ENCODE measurements at regions not wholly inside any gene's neighbourhood (a gene's known extent, or its start where the extent isn't known, plus 50 kb on each side); places are given as distances from the start of the nearest gene placed in this dataset.

DNA sequence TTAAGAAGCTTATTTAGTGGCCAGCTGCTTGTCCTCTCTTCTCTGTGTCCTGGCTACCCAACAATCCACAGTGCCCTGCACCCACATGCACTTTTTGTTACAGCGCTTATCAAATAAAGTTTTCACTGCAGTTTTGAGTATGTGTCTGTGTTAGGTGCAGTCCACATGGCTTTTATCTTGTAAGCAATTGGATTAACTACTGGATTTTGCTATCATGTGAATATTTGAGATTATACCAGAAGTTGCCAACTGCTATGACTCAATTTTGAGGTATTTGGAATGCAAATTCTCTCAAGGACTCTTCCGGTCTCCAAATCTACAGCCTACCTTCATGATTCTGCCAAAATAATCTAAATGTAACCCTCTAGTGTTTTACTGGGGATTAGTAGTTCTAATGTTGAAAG is 690.2 kb downstream of the NR2F1-AS1 start:
- H3K9me3 Mint-ChIP-seq = peaks cover 4% of the 10 kb centered on the region

DNA sequence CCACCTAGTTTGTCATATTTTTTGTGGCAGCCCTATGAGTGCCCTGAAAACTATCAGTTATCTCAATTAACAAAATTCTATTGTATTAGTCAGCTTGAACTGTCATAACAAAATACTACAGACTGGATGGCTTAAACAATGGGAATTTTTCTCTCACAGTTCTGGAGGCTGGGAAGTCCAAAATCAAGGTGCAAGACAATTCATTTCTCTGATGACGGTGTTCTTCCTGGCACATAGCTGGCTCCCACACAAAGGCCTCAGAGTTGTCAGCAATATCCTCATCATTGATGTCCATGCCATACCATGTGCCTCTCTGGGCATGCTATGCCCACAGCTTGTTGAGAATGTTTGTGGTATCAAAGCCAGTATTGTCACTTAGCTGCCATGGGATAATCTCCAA is 691.9 kb downstream of the NR2F1-AS1 start:
- ATAC-seq (no peak), DNase-seq (no peak)
- intact Hi-C loops (cut with micrococcal nuclease) = no loop called here
- H3K9me3 Mint-ChIP-seq = peaks cover 4% of the 10 kb centered on the region
- no peaks in the 10 kb centered on the region for H3K4me1 Mint-ChIP-seq (ENCODE audit: low read depth)
- H3K27ac Mint-ChIP-seq = no peak overlapping the region
- H3K36me3 Mint-ChIP-seq (ENCODE audit: low read depth) = no peaks in the 10 kb centered on the region
- peaks cover 3% of the 10 kb centered on the region for H3K27me3 Mint-ChIP-seq
- no peak overlapping the region for H3K4me3 Mint-ChIP-seq
- TF ChIP-seq, protein P1, sequence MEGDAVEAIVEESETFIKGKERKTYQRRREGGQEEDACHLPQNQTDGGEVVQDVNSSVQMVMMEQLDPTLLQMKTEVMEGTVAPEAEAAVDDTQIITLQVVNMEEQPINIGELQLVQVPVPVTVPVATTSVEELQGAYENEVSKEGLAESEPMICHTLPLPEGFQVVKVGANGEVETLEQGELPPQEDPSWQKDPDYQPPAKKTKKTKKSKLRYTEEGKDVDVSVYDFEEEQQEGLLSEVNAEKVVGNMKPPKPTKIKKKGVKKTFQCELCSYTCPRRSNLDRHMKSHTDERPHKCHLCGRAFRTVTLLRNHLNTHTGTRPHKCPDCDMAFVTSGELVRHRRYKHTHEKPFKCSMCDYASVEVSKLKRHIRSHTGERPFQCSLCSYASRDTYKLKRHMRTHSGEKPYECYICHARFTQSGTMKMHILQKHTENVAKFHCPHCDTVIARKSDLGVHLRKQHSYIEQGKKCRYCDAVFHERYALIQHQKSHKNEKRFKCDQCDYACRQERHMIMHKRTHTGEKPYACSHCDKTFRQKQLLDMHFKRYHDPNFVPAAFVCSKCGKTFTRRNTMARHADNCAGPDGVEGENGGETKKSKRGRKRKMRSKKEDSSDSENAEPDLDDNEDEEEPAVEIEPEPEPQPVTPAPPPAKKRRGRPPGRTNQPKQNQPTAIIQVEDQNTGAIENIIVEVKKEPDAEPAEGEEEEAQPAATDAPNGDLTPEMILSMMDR (IDR thresholded peaks at IDR 0.05) = no peak
- POLR2A ChIA-PET = no interaction called here
- CTCF ChIA-PET = interaction anchor here (1.0 kb wide), 1 partner anchor 20 kb away, joined by 3 read pairs; no protein-coding TSS in a partner anchor

More for the DNA sequence above, 690.2 kb downstream of the NR2F1-AS1 start:
- Mint-ChIP-seq H3K27ac (no peak overlapping the region), H3K4me3 (no peak overlapping the region), H3K36me3 (ENCODE audit: low read depth) (no peaks in the 10 kb centered on the region), H3K27me3 (peaks cover 3% of the 10 kb centered on the region), H3K4me1 (ENCODE audit: low read depth) (no peaks in the 10 kb centered on the region)
- CTCF ChIA-PET = no interaction called here
- DNase-seq (no peak), ATAC-seq (no peak)
- POLR2A ChIA-PET = no interaction called here
- intact Hi-C loops (cut with micrococcal nuclease) = no loop called here
- TF ChIP-seq, protein P1 (IDR thresholded peaks at IDR 0.05) = no peak

DNA sequence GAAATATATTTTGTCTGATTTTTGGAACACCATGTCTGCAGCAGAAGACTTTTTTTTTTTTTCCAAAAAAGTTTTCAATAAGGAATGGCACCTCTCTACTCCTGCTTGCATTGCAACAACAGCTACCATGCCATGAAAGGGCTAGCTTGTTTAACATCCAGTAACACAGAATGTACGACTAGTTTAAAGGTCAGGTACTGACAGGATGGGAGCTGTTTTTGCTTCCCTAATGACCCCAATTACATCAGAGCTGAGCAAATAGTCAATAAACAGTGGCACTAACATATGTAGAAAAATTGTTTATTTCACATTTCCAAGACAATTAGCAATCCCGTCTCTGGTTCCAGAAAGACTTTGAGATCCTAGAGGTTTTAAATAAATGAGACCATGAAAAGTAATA is 693.8 kb downstream of the NR2F1-AS1 start:
- Mint-ChIP-seq H3K27me3 (peaks cover 3% of the 10 kb centered on the region), H3K36me3 (ENCODE audit: low read depth) (no peaks in the 10 kb centered on the region), H3K4me3 (no peak overlapping the region), H3K9me3 (peaks cover 4% of the 10 kb centered on the region), H3K4me1 (ENCODE audit: low read depth) (no peaks in the 10 kb centered on the region), H3K27ac (no peak overlapping the region)
- DNase-seq (no peak), ATAC-seq (no peak)
- intact Hi-C loops (cut with micrococcal nuclease) = no loop called here
- POLR2A ChIA-PET = no interaction called here
- TF ChIP-seq, protein P1 (IDR thresholded peaks at IDR 0.05) = no peak
- CTCF ChIA-PET = no interaction called here

DNA sequence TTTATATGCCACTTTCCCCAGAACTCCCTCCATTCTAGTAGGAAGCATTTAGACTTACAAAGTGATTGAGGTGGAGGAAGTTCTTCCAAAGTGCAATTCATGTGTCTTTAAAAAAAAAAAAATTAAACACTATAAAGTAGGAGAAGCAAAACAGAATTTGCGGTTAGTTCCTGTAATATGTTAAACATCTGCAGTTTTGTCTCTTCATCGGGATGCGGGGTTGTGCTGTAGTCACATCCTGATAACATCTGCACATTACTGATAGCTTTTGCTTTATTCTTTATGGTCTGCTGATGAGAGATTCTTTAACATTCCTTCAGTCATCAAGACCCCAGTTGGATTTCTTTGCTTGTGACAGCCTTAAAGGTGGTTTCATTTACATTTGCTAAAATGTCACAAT is 694.3 kb downstream of the NR2F1-AS1 start:
- intact Hi-C loops (cut with micrococcal nuclease) = no loop called here

DNA sequence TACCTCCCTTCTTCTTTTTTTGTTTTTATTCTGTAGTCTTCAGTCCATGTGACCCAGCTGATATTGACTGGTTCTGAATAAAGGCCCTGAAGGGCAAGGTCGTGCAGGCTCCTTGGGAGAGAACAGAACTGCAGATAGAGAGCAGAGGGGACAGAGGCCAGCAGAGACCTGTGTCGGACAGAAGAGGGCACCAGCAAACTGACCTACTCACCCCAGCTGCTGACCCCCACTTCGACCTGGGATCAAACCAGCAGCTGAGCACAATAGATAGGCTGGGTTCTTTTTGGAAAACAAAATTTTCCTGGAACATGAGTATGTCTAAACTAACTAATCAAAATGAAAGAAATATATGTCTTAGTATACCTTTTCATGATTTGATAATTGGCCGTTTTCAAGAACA is 695.1 kb downstream of the NR2F1-AS1 start:
- no peaks in the 10 kb centered on the region for H3K36me3 Mint-ChIP-seq (ENCODE audit: low read depth)
- DNase-seq = no peak
- peaks cover 3% of the 10 kb centered on the region for H3K27me3 Mint-ChIP-seq
- intact Hi-C loops (cut with micrococcal nuclease) = no loop called here
- H3K4me3 Mint-ChIP-seq = no peak overlapping the region
- TF ChIP-seq, protein P1 (IDR thresholded peaks at IDR 0.05) = no peak
- H3K9me3 Mint-ChIP-seq = peaks cover 2% of the 10 kb centered on the region
- ATAC-seq = no peak
- H3K27ac Mint-ChIP-seq = no peak overlapping the region
- ChIA-PET CTCF (no interaction called here), POLR2A (no interaction called here)
- H3K4me1 Mint-ChIP-seq (ENCODE audit: low read depth) = no peaks in the 10 kb centered on the region

More for the DNA sequence above, 694.3 kb downstream of the NR2F1-AS1 start:
- TF ChIP-seq, protein P1 (IDR thresholded peaks at IDR 0.05) = no peak
- no peak overlapping the region for H3K27ac Mint-ChIP-seq
- no peak overlapping the region for H3K4me3 Mint-ChIP-seq
- peaks cover 4% of the 10 kb centered on the region for H3K9me3 Mint-ChIP-seq
- DNase-seq = no peak
- CTCF ChIA-PET = no interaction called here
- H3K27me3 Mint-ChIP-seq = peaks cover 3% of the 10 kb centered on the region
- POLR2A ChIA-PET = no interaction called here
- no peaks in the 10 kb centered on the region for H3K36me3 Mint-ChIP-seq (ENCODE audit: low read depth)
- ATAC-seq = no peak
- H3K4me1 Mint-ChIP-seq (ENCODE audit: low read depth) = no peaks in the 10 kb centered on the region

Measured in activated CD8-positive, alpha-beta T cell treated with anti-CD3 and anti-CD28 coated beads for 36 hours (primary cell).